GM18858 (cell line): ENCODE measurements at regions not wholly inside any gene's neighbourhood (a gene's known extent, or its start where the extent isn't known, plus 50 kb on each side); places are given as distances from the start of the nearest gene placed in this dataset.

Experiments used
- ATAC-seq: cut with Tn5 transposase; IDR thresholded peaks from one replicate; pipeline ENCODE4 v1.9.1; 2021; ENCODE audit not compliant: unreplicated experiment

DNA sequence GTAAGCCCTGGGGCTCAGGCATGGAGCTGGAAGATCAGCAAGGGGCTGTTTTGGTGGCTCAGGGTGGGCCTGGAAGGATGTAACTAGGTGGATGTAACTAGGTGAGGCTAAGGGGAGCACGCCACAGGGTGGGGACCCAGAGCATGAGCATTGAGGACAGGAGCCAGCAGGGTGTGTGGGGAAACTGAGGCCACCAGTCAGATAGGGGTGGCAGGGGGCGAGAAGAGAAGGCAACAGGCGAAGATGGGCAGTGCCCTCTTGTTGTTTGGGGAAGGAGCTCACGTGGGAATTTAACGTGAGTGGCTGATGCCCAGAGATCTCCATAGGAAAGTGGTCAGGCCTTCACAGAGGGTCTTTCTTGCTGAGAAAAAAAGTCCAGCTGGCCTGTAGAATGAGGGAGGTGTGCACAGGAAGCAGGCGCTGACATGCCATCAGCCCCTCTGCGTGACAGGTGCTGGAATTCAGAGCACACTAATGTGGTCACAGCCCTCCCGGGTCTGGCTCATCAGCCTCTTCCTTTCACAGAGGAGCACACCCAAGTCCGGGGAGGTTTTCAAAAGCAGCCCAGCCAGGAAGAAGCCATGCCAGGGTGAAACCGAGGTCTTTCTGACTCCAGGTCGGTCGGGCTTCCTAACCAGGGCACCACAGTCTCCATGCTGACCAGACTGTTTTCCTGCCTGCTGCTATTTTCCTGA, 54.6 kb upstream of the PAX6 start:
- ATAC-seq, result no peak

DNA sequence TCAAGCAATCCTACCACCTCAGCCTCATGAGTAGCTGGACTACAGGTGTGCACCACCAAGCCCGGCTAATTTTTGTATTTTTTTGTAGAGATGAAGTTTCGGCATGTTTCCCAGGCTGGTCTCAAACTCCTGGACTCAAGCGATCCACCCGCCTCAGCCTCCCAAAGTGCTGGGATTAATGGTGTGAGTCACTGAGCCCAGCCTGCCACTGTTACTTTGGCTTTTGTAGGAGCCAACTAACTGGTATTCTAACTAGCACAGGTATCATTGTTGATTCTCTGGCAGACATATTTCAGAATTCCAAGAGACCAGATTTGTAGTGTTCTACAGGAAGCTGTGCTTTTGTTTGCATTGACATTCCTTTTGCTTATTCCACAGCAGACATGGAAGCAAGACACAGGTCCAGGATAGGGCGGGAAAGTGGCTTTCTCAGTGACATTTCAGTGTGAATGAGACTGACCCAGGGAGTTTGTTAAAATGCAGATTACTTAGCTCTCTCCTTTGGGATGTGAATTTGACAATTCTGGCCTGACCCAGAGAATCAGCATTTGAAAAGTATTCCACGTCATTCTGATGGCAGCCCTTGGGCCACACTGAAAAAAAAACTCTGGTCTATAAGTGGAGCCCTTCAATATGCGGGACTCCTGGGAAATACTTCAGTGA, 52.2 kb upstream of the PAX6 start:
- no peak for ATAC-seq

DNA sequence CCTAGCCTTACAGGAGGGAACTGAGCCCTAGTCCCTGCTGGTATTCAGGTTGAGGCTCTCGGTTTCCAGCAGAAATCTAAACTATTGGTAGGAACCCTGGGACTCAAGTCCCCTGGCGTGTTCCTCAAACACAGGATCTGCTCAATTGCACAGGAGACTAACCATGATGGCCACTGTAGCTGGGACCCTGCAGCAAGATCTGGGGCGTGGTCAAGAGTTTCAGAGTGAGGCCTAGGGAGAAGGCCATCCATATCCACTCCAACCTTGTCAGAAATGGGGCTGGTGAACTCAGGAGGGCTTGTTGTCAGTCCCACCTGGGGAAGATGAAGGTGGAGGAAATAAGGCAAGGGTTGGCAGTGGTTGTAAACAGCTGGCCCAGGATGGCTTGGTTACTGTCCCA, 49.9 kb upstream of the PAX6 start:
- no peak for ATAC-seq
